HCT116 (cell line): ENCODE measurements at regions not wholly inside any gene's neighbourhood (a gene's known extent, or its start where the extent isn't known, plus 50 kb on each side); places are given as distances from the start of the nearest gene placed in this dataset.

Source experiments
- ATAC-seq: fragments of 200-7000 bp; cut with Tn5 transposase; 2 replicates; pipeline ENCODE4 v1.9.1; 2020; ENCODE audit warnings: mild to moderate bottlenecking, moderate library complexity
- BruUV-seq: library from RNA; stranded (reverse); fragments of 400-500 nt; replicated peaks from 2 replicates; lab custom pipeline; 2021; lab: Mats Ljungman, UMichigan
- CTCF ChIA-PET: fragments of 300-600 bp; sonication (Branson Sonifier 250); formaldehyde crosslinking; loops from one replicate; lab custom pipeline; 2021; ENCODE audit warnings: antibody characterized with exemption; lab: Charles Lee
- POLR2A ChIA-PET: fragments of 300-600, 350-600 bp; sonication (Branson Sonifier 250); formaldehyde crosslinking; loops from one replicate; lab custom pipeline; 2021; ENCODE audit warnings: antibody characterized with exemption; lab: Charles Lee
- RAD21 ChIA-PET, 2 experiments: fragments of 300-600 bp; sonication (Branson Sonifier 250); formaldehyde crosslinking; loops; one replicate each; lab custom pipeline; 2023; ENCODE audit warnings: low total read pairs in 2 of 2; ENCODE audit not compliant: uncharacterized antibody in 2 of 2, unreplicated experiment in 2 of 2, low non-redundant PET in 1 of 2; lab: Charles Lee
- DNase-seq: peaks from one replicate; pipeline ENCODE4 v3.0.0-alpha.2; 2010; ENCODE audit warnings: low read depth, low spot score
- H2AFZ ChIP-seq: fragments of 200-600 bp; shearing (Covaris generic), sonication (generic); 2 replicates; pipeline ENCODE4 v1.6.1; 2017; ENCODE audit warnings: low read depth, mixed run types, mixed read lengths, antibody characterized with exemption, low read length; ENCODE audit not compliant: poor library complexity, severe bottlenecking
- H3K27ac ChIP-seq: 2 replicates; pipeline ENCODE4 v1.5.1; 2012; ENCODE audit warnings: low read depth, low read length
- H3K27me3 ChIP-seq: fragments of 200-600 bp; sonication (generic); 2 replicates; pipeline ENCODE4 v1.6.1; 2016; ENCODE audit warnings: mixed run types, low read length, mixed read lengths; ENCODE audit not compliant: insufficient read depth
- H3K36me3 ChIP-seq, 2 experiments: fragments of 200-500 bp in 1 of 2; fragments of 200-600 bp in 1 of 2; sonication (Bioruptor generic) in 1 of 2; sonication (generic) in 1 of 2; 2 replicates each; pipeline versions ENCODE4 v1.5.1 to v1.6.1; 2014 to 2016; ENCODE audit warnings: low read length in 2 of 2, inconsistent platforms in 1 of 2, mixed read lengths in 1 of 2, mixed run types in 1 of 2; ENCODE audit not compliant: insufficient read depth in 2 of 2, control insufficient read depth in 1 of 2
- H3K4me1 ChIP-seq, 2 experiments: fragments of 200-600 bp in 1 of 2; sonication (generic) in 1 of 2; 2 replicates each; pipeline versions ENCODE4 v1.5.1 to v1.6.1; 2012 to 2017; ENCODE audit warnings: low read length in 2 of 2, inconsistent platforms in 1 of 2, mild to moderate bottlenecking in 1 of 2, mixed read lengths in 1 of 2, mixed run types in 1 of 2, moderate library complexity in 1 of 2; ENCODE audit not compliant: insufficient read depth in 2 of 2, control insufficient read depth in 1 of 2
- H3K4me2 ChIP-seq: fragments of 200-600 bp; sonication (generic); 2 replicates; pipeline ENCODE4 v1.6.1; 2017; ENCODE audit warnings: mixed run types, low read length, mixed read lengths
- H3K4me3 ChIP-seq, 2 experiments: fragments of 200-600 bp in 1 of 2; sonication (generic) in 1 of 2; replicated peaks in 1 of 2; 2 replicates each; pipeline ENCODE4 v1.5.1; 2011 to 2016; ENCODE audit warnings: low read length in 2 of 2, control low read depth in 1 of 2, low read depth in 1 of 2, mild to moderate bottlenecking in 1 of 2, mixed read lengths in 1 of 2, mixed run types in 1 of 2
- H3K79me2 ChIP-seq: fragments of 200-600 bp; sonication (generic); 2 replicates; pipeline ENCODE4 v1.6.1; 2017; ENCODE audit warnings: mild to moderate bottlenecking, mixed run types, low read length, moderate library complexity, mixed read lengths; ENCODE audit not compliant: insufficient read depth
- H3K9ac ChIP-seq: fragments of 200-600 bp; sonication (generic); 2 replicates; pipeline ENCODE4 v1.6.1; 2016; ENCODE audit warnings: low read length, mixed read lengths
- H3K9me2 ChIP-seq: fragments of 200-600 bp; sonication (generic), shearing (Covaris generic); 2 replicates; pipeline ENCODE4 v1.6.1; 2017; ENCODE audit warnings: mixed run types, mild to moderate bottlenecking, moderate library complexity; ENCODE audit not compliant: insufficient read depth
- H3K9me3 ChIP-seq, 2 experiments: fragments of 200-500 bp in 1 of 2; fragments of 200-600 bp in 1 of 2; sonication (Bioruptor generic) in 1 of 2; sonication (generic) in 1 of 2; 2 replicates each; pipeline ENCODE4 v1.6.1; 2014 to 2017; ENCODE audit warnings: low read length in 2 of 2, mixed read lengths in 2 of 2, inconsistent platforms in 1 of 2, low read depth in 1 of 2, mild to moderate bottlenecking in 1 of 2, mixed run types in 1 of 2, moderate library complexity in 1 of 2; ENCODE audit not compliant: control insufficient read depth in 1 of 2, insufficient read depth in 1 of 2
- H4K20me1 ChIP-seq: fragments of 200-600 bp; sonication (generic), shearing (Covaris generic); 2 replicates; pipeline ENCODE4 v1.6.1; 2017; ENCODE audit warnings: mixed run types, mild to moderate bottlenecking, moderate library complexity; ENCODE audit not compliant: insufficient read depth
- ATF3 ChIP-seq: IDR thresholded peaks from 2 replicates; pipeline ENCODE4 v1.6.1; 2012
- CBX3 ChIP-seq: IDR thresholded peaks from 2 replicates; pipeline ENCODE4 v1.6.1; 2012; ENCODE audit warnings: low read depth
- CEBPB ChIP-seq: IDR thresholded peaks from 2 replicates; pipeline ENCODE4 v1.6.1; 2012; ENCODE audit warnings: low read depth
- EGR1 ChIP-seq: IDR thresholded peaks from 2 replicates; pipeline ENCODE4 v1.6.1; 2012; ENCODE audit warnings: low read depth
- JUND ChIP-seq: IDR thresholded peaks from 2 replicates; pipeline ENCODE4 v1.6.1; 2012
- MAX ChIP-seq: IDR thresholded peaks from 2 replicates; pipeline ENCODE4 v1.6.1; 2012
- POLR2A ChIP-seq: IDR thresholded peaks from 2 replicates; pipeline ENCODE4 v1.7.0; 2011; ENCODE audit warnings: borderline replicate concordance; ENCODE audit not compliant: insufficient read depth, insufficient read length; ENCODE audit errors: extremely low read depth
- POLR2AphosphoS5 ChIP-seq: IDR thresholded peaks from 2 replicates; pipeline ENCODE4 v1.6.1; 2011; ENCODE audit warnings: mild to moderate bottlenecking, low read depth, low read length, moderate library complexity
- RAD21 ChIP-seq: IDR thresholded peaks from 2 replicates; pipeline ENCODE4 v1.6.1; 2012; ENCODE audit warnings: low read depth, mild to moderate bottlenecking
- SRF ChIP-seq: IDR thresholded peaks from 2 replicates; pipeline ENCODE4 v1.6.1; 2012; ENCODE audit warnings: low read depth
- YY1 ChIP-seq: IDR thresholded peaks from 2 replicates; pipeline ENCODE4 v1.6.1; 2011; ENCODE audit warnings: low read length, low read depth, moderate library complexity, mild to moderate bottlenecking; ENCODE audit not compliant: insufficient replicate concordance; ENCODE audit errors: extremely low read depth
- ZFX ChIP-seq: fragments of 450-650 bp; IDR thresholded peaks from 2 replicates; pipeline ENCODE4 v1.6.1; 2017
- intact Hi-C: fragments of 100-400 bp; cut with micrococcal nuclease; formaldehyde crosslinking; loops from 2 replicates; pipeline ENCODE4 v1.10.0; 2022
- TF ChIP-seq, protein P1 (sequence below), 3 experiments: fragments of 200-600 bp in 1 of 3; sonication (generic) in 1 of 3; IDR thresholded peaks in 2 of 3; conservative IDR thresholded peaks in 1 of 3; 2 replicates each; pipeline ENCODE4 v1.5.1; 2012 to 2017; ENCODE audit warnings: low read depth in 2 of 3, low read length in 2 of 3, antibody characterized with exemption in 1 of 3, borderline replicate concordance in 1 of 3, control low read depth in 1 of 3, mild to moderate bottlenecking in 1 of 3, mixed read lengths in 1 of 3, mixed run types in 1 of 3, moderate library complexity in 1 of 3; ENCODE audit not compliant: insufficient read depth in 1 of 3

GRCh38 chr5:75935572-75935971 is 147.6 kb upstream of the SV2C start:
- TF ChIP-seq CBX3 (no peak), MAX (no peak), ZFX (no peak), EGR1 (no peak), YY1 (no peak), SRF (no peak), CEBPB (no peak), JUND (no peak), ATF3 (no peak), RAD21 (no peak), POLR2AphosphoS5 (no peak), POLR2A (no peak)
- TF ChIP-seq, protein P1, sequence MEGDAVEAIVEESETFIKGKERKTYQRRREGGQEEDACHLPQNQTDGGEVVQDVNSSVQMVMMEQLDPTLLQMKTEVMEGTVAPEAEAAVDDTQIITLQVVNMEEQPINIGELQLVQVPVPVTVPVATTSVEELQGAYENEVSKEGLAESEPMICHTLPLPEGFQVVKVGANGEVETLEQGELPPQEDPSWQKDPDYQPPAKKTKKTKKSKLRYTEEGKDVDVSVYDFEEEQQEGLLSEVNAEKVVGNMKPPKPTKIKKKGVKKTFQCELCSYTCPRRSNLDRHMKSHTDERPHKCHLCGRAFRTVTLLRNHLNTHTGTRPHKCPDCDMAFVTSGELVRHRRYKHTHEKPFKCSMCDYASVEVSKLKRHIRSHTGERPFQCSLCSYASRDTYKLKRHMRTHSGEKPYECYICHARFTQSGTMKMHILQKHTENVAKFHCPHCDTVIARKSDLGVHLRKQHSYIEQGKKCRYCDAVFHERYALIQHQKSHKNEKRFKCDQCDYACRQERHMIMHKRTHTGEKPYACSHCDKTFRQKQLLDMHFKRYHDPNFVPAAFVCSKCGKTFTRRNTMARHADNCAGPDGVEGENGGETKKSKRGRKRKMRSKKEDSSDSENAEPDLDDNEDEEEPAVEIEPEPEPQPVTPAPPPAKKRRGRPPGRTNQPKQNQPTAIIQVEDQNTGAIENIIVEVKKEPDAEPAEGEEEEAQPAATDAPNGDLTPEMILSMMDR (IDR thresholded peaks at IDR 0.05 in 2 of 3, conservative IDR thresholded peaks at IDR 0.05 in 1 of 3; ENCODE audit: borderline replicate concordance in 1 of 3, insufficient read depth in 1 of 3, low read depth in 2 of 3, low read length in 2 of 3) = no peak
- CTCF ChIA-PET = no interaction called here

More at GRCh38 chr5:75935572-75935971, 147.6 kb upstream of the SV2C start:
- no peak overlapping the region for H3K4me2 ChIP-seq
- DNase-seq = no peak
- no peak overlapping the region for H3K27ac ChIP-seq
- no peak overlapping the region for H3K9ac ChIP-seq
- POLR2A ChIA-PET = no interaction called here
- H3K4me3 ChIP-seq = no peak overlapping the region
- ATAC-seq = no peak
- H3K4me1 ChIP-seq = no peaks in the 10 kb centered on the region
- H3K79me2 ChIP-seq = no peaks in the 10 kb centered on the region
- RAD21 ChIA-PET = no interaction called here
- no TSS peak for BruUV-seq
- H3K9me3 ChIP-seq = no peaks in the 10 kb centered on the region
- H4K20me1 ChIP-seq = no peaks in the 10 kb centered on the region
- H2AFZ ChIP-seq = no peak overlapping the region
- peaks cover 69% of the 10 kb centered on the region for H3K27me3 ChIP-seq
- H3K36me3 ChIP-seq = no peaks in the 10 kb centered on the region
- intact Hi-C loops = no loop called here
- no peaks in the 10 kb centered on the region for H3K9me2 ChIP-seq
